IPS-NIHi11 (cell line): ENCODE measurements at regions not wholly inside any gene's neighbourhood (a gene's known extent, or its start where the extent isn't known, plus 50 kb on each side); places are given as distances from the start of the nearest gene placed in this dataset.
"Not testable (repeated sequence)": the region's sequence is repeated elsewhere in the genome, so short reads cannot be mapped to it uniquely, and the experiment has no call there.

Source experiments
- DNase-seq: peaks from one replicate; pipeline ENCODE4 v3.0.0; 2012; ENCODE audit warnings: mixed read lengths, low spot score

GRCh38 chr5:99441235-99441634, 512.4 kb upstream of the CHD1 start:
- no peak for DNase-seq

- DNase-seq: no peak
Observed at GRCh38 chr5:99438619-99439018, 509.8 kb upstream of the CHD1 start.

GRCh38 chr5:99437986-99438385, 509.2 kb upstream of the CHD1 start:
- DNase-seq: no peak

- DNase-seq: not testable (repeated sequence)
Observed at GRCh38 chr5:99423396-99423795, 494.6 kb upstream of the CHD1 start.

GRCh38 chr5:99418640-99419039, 489.8 kb upstream of the CHD1 start:
- not testable (repeated sequence) for DNase-seq

GRCh38 chr5:99410386-99410785, 481.6 kb upstream of the CHD1 start:
- not testable (repeated sequence) for DNase-seq

GRCh38 chr5:99404764-99405302, 476.0 kb upstream of the CHD1 start:
- DNase-seq: not testable (repeated sequence)

GRCh38 chr5:99400571-99400970, 471.8 kb upstream of the CHD1 start:
- DNase-seq: not testable (repeated sequence)

GRCh38 chr5:99398976-99399375, 470.2 kb upstream of the CHD1 start:
- no peak for DNase-seq

- DNase-seq: no peak
Observed at GRCh38 chr5:99386406-99387077, 457.7 kb upstream of the CHD1 start.

- peak; percentile 24 for DNase-seq
Observed at GRCh38 chr5:99379187-99379586, 450.4 kb upstream of the CHD1 start.

GRCh38 chr5:99378443-99378842, 449.6 kb upstream of the CHD1 start:
- no peak for DNase-seq

- DNase-seq: no peak
Observed at GRCh38 chr5:99369797-99370593, 441.2 kb upstream of the CHD1 start.

- DNase-seq: no peak
Observed at GRCh38 chr5:99368726-99369125, 439.9 kb upstream of the CHD1 start.

- no peak for DNase-seq
Observed at GRCh38 chr5:99355881-99356280, 427.1 kb upstream of the CHD1 start.

GRCh38 chr5:99349787-99350186, 421.0 kb upstream of the CHD1 start:
- DNase-seq: no peak

- DNase-seq: no peak
Observed at GRCh38 chr5:99348597-99348996, 419.8 kb upstream of the CHD1 start.

GRCh38 chr5:99339758-99340157, 411.0 kb upstream of the CHD1 start:
- DNase-seq: not testable (repeated sequence)

GRCh38 chr5:99334936-99335335, 406.1 kb upstream of the CHD1 start:
- no peak for DNase-seq

- no peak for DNase-seq
Observed at GRCh38 chr5:99331061-99331460, 402.3 kb upstream of the CHD1 start.

GRCh38 chr5:99320436-99320835, 391.6 kb upstream of the CHD1 start:
- DNase-seq: no peak

GRCh38 chr5:99317136-99317535, 388.3 kb upstream of the CHD1 start:
- DNase-seq: no peak

GRCh38 chr5:99316484-99316883, 387.7 kb upstream of the CHD1 start:
- no peak for DNase-seq
